HCT116 (cell line): ENCODE measurements at regions not wholly inside any gene's neighbourhood (a gene's known extent, or its start where the extent isn't known, plus 50 kb on each side); places are given as distances from the start of the nearest gene placed in this dataset.

Experiments
- EZH2 ChIP-seq: fragments of 200-600 bp; sonication (generic); IDR thresholded peaks from 2 replicates; pipeline ENCODE4 v1.6.1; 2017; ENCODE audit warnings: antibody characterized with exemption, mixed run types
- POLR2A ChIP-seq: IDR thresholded peaks from 2 replicates; pipeline ENCODE4 v1.7.0; 2011; ENCODE audit warnings: borderline replicate concordance; ENCODE audit not compliant: insufficient read depth, insufficient read length; ENCODE audit errors: extremely low read depth
- POLR2AphosphoS5 ChIP-seq: IDR thresholded peaks from 2 replicates; pipeline ENCODE4 v1.6.1; 2011; ENCODE audit warnings: mild to moderate bottlenecking, low read depth, low read length, moderate library complexity
- YY1 ChIP-seq: IDR thresholded peaks from 2 replicates; pipeline ENCODE4 v1.6.1; 2011; ENCODE audit warnings: low read length, low read depth, moderate library complexity, mild to moderate bottlenecking; ENCODE audit not compliant: insufficient replicate concordance; ENCODE audit errors: extremely low read depth
- TF ChIP-seq, protein P1 (sequence below), 3 experiments: fragments of 200-600 bp in 1 of 3; sonication (generic) in 1 of 3; IDR thresholded peaks in 2 of 3; conservative IDR thresholded peaks in 1 of 3; 2 replicates each; pipeline ENCODE4 v1.5.1; 2012 to 2017; ENCODE audit warnings: low read depth in 2 of 3, low read length in 2 of 3, antibody characterized with exemption in 1 of 3, borderline replicate concordance in 1 of 3, control low read depth in 1 of 3, mild to moderate bottlenecking in 1 of 3, mixed read lengths in 1 of 3, mixed run types in 1 of 3, moderate library complexity in 1 of 3; ENCODE audit not compliant: insufficient read depth in 1 of 3
- TF ChIP-seq, protein P2 (sequence below): IDR thresholded peaks from 2 replicates; pipeline ENCODE4 v1.6.1; 2012; ENCODE audit warnings: low read depth

DNA sequence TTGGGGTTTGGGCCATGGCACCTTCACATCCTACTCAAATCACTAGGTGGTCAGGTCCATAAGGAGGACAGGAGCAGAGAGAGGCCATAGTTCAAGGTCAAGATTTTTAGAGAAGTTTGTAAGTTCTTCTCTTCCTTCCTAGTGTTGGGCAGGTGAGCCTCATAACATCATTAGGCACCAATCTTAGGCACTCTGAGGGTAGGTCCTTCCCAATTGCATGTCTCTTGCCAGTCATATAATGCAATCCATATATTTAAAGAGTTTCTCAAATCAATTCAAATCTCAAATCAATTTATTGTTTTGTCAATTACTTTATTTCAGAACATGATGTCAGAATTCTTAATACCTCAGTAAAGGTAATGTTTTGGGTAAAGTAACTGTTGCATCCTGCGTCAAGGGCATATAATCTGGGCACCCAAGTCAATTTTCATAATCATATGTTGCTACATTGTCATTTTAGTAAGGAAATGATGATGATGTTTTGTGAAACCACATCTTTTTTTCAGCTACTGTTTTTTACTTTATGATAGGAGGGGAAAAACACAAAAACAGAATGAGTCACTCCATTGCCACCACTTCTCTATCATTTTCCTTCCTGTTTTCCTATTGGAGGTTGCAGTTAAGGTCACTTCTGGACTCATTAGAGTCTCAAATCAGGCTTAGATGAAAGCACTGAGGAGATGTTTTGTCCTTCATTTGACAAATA, 122.7 kb downstream of the UCHL5 start:
- TF ChIP-seq, protein P1, sequence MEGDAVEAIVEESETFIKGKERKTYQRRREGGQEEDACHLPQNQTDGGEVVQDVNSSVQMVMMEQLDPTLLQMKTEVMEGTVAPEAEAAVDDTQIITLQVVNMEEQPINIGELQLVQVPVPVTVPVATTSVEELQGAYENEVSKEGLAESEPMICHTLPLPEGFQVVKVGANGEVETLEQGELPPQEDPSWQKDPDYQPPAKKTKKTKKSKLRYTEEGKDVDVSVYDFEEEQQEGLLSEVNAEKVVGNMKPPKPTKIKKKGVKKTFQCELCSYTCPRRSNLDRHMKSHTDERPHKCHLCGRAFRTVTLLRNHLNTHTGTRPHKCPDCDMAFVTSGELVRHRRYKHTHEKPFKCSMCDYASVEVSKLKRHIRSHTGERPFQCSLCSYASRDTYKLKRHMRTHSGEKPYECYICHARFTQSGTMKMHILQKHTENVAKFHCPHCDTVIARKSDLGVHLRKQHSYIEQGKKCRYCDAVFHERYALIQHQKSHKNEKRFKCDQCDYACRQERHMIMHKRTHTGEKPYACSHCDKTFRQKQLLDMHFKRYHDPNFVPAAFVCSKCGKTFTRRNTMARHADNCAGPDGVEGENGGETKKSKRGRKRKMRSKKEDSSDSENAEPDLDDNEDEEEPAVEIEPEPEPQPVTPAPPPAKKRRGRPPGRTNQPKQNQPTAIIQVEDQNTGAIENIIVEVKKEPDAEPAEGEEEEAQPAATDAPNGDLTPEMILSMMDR (IDR thresholded peaks at IDR 0.05 in 2 of 3, conservative IDR thresholded peaks at IDR 0.05 in 1 of 3; ENCODE audit: borderline replicate concordance in 1 of 3, insufficient read depth in 1 of 3, low read depth in 2 of 3, low read length in 2 of 3) = no peak
- TF ChIP-seq, protein P2, sequence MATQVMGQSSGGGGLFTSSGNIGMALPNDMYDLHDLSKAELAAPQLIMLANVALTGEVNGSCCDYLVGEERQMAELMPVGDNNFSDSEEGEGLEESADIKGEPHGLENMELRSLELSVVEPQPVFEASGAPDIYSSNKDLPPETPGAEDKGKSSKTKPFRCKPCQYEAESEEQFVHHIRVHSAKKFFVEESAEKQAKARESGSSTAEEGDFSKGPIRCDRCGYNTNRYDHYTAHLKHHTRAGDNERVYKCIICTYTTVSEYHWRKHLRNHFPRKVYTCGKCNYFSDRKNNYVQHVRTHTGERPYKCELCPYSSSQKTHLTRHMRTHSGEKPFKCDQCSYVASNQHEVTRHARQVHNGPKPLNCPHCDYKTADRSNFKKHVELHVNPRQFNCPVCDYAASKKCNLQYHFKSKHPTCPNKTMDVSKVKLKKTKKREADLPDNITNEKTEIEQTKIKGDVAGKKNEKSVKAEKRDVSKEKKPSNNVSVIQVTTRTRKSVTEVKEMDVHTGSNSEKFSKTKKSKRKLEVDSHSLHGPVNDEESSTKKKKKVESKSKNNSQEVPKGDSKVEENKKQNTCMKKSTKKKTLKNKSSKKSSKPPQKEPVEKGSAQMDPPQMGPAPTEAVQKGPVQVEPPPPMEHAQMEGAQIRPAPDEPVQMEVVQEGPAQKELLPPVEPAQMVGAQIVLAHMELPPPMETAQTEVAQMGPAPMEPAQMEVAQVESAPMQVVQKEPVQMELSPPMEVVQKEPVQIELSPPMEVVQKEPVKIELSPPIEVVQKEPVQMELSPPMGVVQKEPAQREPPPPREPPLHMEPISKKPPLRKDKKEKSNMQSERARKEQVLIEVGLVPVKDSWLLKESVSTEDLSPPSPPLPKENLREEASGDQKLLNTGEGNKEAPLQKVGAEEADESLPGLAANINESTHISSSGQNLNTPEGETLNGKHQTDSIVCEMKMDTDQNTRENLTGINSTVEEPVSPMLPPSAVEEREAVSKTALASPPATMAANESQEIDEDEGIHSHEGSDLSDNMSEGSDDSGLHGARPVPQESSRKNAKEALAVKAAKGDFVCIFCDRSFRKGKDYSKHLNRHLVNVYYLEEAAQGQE = no peak
- TF ChIP-seq POLR2A (no peak), EZH2 (no peak), POLR2AphosphoS5 (no peak), YY1 (no peak)
